Right lobe of liver (tissue), 4 donors: ENCODE measurements at regions not wholly inside any gene's neighbourhood (a gene's known extent, or its start where the extent isn't known, plus 50 kb on each side); places are given as distances from the start of the nearest gene placed in this dataset.

Source experiments
- CTCF ChIP-seq, 4 donors: fragments of 200-600 bp in 3 of 4; fragments of 450-650 bp in 1 of 4; IDR thresholded peaks; one replicate each; pipeline versions ENCODE4 v1.5.1 to v1.8.0; 2016 to 2022; ENCODE audit warnings: antibody characterized with exemption in 4 of 4, mild to moderate bottlenecking in 2 of 4
- POLR2A ChIP-seq: fragments of 450-650 bp; IDR thresholded peaks from one replicate; pipeline ENCODE4 v1.6.1; 2017; ENCODE audit warnings: antibody characterized with exemption, mild to moderate bottlenecking
- donor health status: DM: no; HTN: no; CAD: no.
- donor health status: DM: no; HTN: no; CAD: no.
- donor health status: DM: no; HTN: yes; CAD: no.

DNA sequence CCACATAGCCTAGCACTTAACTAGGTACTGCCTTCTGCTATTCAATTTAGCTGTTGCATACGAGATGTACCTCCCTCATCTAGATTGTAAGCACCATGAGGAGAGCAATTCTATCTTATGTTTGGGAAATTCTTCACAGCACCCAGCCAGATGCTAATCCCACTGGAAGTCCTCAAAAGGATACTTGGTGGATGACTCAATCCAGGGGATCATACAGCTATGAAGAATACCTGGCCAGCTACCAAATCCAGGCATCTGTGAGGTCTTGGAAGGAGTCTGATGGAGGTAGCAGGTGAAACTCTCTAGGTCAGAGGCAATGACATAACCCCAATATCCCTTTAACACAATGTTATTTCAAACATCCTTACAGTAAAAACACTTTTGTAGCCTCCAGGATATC lies 167.8 kb upstream of the NCAM1 start:
- no peak for TF ChIP-seq CTCF (IDR thresholded peaks at IDR 0.05)
- TF ChIP-seq POLR2A = no peak
